Activated gamma-delta T cell treated with Interleukin-2 at 50 U/mL for 16 hours (primary cell): ENCODE measurements at regions not wholly inside any gene's neighbourhood (a gene's known extent, or its start where the extent isn't known, plus 50 kb on each side); places are given as distances from the start of the nearest gene placed in this dataset.
"Not testable (repeated sequence)": the region's sequence is repeated elsewhere in the genome, so short reads cannot be mapped to it uniquely, and the experiment has no call there.

Source experiments
- DNase-seq: peaks from one replicate; pipeline ENCODE4 v3.0.0-alpha.2; 2020

DNA sequence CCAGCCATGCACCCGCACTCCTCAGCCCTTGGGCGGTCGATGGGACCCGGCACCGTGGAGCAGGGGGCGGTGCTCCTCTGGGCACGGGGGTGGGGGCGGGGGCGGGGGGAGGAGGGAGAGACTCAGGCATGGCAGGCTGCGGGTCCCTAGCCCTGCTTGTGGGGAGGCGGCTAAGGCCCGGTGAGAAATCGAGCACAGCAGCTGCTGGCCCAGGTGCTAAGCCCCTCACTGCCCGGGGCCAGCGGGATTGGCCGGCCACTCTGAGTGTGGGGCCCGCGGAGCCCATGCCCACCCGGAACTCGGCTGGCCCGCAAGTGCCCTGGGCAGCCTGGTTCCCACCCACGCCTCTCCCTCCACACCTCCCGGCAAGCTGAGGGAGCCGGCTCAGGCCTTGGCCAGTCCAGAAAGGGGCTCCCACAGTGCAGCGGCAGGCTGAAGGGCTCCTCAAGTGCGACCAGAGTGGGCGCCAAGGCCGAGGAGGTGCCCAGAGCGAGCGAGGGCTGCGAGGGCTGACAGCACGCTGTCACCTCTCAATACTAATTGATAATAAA is 611.7 kb upstream of the TBL1XR1 start:
- DNase-seq, result not testable (repeated sequence)

DNA sequence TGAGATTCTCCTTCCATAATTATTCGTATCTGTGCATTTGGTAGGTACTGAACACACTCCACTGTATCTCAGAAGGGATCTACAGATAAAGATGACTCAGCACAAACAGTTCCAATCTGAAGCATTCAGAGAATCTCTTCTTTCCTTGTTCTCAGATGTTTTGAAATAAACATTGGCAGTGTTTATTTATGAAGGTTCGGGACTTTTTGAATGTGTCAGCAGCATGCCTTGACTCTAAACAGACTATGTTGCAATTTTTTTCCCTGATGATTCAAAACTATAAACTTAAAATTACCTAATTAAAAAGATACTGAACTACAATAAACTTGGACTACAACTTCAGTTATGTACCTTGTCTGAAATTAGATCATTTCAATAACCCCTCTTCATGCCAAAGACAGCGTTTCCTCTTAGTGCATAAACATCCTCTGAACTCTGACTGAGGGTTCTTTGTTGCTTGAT is 612.9 kb upstream of the TBL1XR1 start:
- DNase-seq, result no peak

DNA sequence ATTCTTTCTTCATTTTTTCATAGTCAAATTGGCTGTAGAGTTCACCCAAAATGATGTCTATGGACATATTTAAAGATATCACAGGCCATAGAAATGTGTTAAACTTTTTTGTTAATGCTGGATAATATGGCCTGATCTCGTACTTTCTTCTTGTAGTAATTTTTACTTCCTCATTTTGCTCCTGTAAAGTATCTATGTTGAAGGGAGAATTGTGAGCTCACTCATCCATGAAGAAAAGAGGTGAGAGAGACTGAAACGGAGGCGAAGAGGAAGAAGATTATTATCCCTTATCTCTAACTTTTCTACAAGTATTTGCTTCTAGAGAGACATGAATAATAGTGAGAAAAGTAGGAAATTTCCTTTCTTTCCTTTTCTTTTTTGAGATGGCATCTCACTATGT is 613.8 kb upstream of the TBL1XR1 start:
- no peak for DNase-seq

DNA sequence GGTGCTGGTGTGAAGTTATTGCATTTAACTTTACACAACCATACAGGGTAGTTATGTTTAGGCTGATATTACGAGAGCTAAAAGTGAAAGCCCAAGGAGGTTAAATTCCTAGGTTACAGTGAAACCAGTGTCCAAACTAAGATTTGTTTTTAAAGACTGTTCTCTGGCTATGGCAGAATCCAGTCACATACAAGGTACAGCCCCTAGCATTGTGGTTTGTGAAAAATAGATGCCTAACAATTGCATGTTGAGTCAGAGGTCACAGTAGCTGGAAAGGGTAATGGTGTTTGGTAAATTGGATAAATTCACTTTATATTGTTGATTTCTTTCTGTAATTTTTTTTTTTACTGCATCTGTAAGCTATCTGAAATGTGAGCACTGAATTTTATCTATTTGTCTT is 614.6 kb upstream of the TBL1XR1 start:
- no peak for DNase-seq

DNA sequence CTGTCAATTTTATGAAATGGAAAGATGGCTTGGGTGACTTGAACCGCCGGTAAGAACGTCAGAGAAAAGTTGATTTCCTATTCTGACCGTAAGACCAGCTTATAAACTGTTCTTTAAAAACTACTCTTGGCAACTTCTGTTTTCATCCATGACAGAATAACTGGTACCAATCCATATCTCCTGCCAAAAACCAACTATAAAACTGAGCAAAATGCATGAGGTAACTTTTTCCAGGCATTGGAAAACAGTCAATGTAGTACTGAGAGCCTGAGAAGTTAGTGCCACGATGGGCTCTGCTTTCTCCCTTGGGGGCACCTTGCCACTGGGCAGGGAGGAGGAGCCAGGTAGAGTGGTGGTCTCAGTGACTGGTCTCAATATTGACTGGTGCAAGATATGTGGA is 615.2 kb upstream of the TBL1XR1 start:
- no peak for DNase-seq

DNA sequence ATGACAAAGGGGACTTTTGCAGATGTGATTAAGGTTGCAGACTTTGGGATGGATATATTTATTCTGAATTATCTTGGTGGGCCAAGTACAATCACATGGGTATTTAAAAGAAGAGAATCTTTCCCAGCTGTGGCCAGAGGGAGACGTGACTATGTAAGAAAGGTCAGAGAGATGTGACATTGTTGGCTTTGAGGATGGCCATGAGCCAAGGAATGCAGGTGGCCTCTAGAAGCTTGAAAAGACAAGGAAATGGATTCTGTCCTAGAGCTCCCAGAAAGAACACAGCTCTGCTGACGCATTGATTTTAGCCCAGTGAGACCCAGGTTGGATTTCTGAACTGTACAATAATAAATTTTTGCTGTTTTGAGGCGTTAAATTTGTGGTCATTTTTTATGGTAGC is 616.0 kb upstream of the TBL1XR1 start:
- no peak for DNase-seq

DNA sequence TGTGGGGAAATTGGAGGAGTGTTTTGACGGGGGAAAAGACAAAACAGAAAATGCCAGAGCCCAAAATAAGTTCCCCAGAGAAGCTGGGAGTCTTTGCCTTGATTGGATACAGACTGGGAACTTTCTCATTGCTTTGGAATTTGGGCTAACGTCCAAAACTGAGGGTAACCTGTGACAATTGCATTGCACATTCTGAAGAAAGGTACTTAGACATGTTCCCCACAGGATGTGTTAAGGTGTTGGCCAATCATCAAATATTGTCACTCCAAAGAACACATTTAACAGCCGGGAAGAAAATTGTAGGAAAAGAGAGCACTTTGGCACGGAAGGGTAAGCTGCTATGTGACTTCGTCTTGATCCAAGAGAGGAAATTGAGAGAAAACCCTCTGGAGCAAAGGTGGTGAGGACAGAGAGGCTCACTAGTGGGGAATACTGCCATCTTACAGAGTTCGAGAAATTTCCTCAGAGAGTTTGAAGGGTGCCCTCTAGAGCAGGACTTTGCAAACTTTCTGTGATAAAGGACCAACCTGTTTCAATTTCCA is 619.5 kb upstream of the TBL1XR1 start:
- no peak for DNase-seq

DNA sequence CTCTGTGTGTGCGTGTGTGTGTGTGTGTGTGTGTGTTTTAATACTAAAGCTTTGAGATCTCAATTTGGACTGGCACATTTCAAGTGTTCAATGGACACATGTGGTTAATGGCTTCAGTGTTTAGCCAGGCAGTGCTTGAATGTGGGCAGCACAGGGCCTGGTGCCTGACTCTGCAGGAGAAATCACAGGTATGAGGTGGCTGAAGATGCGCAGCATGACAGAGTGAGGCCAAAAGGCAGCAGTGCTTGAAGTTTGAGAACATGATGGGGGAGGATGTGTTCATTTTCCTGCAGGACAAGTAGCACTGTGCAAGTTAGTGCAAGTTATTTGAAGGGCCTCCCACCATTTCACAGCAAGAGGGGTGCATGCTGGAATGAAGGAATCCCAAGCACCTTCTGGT is 620.5 kb upstream of the TBL1XR1 start:
- DNase-seq, result no peak

DNA sequence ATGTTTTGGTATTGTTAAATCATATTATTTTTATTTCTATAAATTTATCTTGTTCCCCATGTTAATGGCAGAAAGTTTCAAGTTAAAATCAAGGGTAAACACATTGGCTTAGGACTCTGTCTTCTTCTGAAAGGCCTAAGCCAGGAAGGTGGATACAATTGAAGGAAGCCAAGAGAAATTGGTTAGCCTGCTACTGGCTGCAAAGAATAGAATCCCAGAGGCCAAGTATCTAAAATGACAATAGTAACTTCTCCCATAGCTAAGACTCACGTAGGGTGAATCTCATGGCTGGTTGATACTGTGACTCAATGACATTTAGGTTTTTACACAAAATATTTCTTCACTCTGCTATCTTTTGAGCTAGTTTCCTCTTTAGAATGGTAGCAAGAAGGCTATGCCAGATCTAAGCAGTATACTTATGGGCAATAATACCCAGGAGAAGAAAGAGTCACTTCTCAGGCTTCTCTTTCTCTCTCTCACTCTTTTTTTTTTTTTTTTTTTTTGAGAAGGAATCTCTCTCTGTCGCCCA is 621.5 kb upstream of the TBL1XR1 start:
- no peak for DNase-seq

DNA sequence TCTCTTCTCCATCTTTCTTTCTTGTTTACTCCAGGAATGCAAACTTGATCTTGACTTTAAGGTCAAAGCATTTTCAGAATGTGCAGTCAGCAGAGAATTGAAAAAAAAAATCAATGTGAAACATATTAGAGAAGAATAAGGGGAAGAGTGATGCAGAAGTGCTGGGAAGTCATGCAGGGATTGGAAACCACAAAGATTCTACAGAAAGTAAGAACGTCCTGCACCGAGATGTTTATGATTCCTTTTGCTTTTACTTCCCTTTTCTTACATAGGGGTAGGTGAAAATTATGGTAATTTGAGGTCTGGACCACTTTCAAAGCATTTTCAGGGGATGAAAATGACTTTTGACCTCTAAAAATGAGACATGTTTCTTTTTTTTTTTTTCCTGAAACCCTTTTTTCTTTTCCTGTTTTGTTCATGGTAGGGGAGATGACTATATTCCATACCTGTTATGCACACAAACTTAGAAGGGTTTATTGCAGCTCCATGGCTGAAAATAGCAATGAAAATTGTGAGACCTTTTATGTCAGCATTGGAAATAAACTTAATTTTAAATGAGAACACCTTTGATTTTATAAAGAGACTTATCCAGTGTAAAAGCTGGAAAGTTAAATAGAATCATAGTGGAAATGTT is 623.5 kb upstream of the TBL1XR1 start:
- no peak for DNase-seq

DNA sequence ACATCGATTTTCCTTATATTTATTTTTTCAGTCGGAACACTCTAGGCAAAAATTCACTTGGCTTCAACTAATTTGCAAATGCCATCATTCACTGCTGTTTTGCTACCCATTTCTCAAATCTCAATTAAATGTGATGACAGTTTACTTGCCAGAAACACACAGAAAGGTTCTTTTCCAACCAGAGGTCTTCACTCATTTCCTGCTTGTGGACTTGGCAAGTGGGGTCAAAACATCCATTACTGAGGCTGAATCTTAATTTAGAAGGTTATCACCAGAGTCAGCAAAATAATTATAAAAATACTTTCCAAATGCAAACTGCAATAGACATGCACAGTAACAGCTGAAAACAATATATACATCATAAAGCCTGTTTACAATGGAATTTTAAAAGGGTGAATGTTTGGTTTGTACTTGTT is 625.4 kb upstream of the TBL1XR1 start:
- no peak for DNase-seq

DNA sequence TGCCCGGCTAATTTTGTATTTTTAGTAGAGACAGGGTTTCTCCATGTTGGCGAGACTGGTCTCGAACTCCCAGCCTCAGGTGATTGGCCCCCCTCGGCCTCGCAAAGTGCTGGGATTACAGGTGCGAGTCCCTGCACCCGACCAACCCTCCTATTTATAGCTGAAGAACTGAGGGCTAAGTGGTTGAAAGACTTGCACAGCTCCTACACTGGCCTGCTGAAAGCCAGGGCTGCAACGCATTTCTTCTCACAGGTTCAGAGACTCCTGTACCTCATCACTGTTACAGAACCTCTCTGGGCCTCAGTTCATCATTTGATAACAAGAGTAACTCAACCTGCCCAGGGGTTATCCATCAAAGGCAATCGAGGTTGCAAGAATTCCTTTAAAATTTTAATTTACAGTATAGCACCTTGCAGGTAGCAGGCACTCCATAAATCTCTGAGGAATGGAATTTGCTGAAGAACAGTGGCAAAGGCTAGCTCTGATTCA is 626.5 kb upstream of the TBL1XR1 start:
- no peak for DNase-seq

DNA sequence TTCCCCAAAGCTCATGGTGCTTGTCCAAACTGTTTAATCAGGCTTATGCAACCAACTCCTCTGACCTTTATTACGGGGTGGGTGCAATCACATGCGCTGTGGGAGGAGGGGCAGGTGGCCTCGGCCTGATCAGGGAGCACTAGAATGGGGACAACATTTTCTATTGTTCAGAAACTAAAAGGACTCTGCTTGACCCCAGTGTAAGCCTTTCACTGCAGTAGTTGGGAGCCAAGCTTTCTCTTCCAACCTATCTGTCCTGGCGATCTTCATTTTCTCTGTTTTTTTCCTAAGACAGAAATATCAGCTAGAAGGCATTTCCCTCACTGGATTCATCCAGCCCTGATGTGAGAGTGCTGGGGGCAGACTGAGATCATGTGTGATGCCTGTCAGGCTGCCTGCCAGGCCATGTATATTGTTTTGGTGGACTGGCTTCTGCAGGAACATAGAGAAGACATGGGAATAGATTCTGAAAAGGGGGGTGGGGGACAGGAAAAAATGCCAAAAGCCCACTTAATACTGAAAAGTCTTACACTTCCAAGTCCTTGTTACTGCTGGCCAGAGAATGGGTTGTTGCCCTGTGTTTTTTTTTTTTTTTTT is 627.0 kb upstream of the TBL1XR1 start:
- DNase-seq, result no peak

DNA sequence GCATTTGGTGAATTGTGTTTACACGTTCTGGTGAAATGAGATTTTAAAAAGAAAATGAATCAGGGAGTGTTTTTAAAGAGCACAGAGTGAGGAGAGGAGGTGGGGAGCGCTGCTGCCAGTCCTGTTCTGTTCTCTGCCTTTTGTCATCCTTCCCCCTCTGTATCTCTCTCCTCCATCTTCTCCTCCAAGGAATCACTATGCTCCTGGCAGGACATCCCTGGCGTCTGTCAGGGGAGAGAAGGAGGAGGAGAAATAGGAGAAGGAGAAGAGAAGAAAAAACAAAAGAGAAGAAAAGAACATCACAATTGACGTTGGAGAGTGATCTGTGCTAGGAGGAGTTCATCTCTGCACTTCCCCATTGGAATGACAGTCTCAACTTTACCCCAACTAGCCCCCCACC is 627.6 kb upstream of the TBL1XR1 start:
- DNase-seq, result no peak

DNA sequence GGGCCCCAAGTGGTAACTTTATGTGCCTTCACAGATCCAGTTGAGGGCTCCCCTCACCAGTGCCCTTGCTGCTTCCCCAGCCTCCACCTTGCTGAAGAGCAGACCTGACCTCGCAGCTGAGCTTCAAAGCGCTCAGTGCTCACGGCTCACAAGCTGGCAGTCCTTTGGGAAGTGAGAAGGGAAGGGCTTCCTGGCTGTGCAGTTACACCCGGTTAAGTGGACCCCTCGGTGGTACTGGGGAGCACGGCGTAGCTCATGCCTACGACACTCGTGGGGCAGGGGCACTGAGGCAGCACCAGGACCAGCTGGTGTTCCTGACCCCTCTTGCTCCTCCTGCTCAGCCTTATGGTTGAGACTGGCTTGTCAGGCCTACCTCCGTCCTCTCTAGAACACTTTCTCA is 629.0 kb upstream of the TBL1XR1 start:
- DNase-seq, result no peak

DNA sequence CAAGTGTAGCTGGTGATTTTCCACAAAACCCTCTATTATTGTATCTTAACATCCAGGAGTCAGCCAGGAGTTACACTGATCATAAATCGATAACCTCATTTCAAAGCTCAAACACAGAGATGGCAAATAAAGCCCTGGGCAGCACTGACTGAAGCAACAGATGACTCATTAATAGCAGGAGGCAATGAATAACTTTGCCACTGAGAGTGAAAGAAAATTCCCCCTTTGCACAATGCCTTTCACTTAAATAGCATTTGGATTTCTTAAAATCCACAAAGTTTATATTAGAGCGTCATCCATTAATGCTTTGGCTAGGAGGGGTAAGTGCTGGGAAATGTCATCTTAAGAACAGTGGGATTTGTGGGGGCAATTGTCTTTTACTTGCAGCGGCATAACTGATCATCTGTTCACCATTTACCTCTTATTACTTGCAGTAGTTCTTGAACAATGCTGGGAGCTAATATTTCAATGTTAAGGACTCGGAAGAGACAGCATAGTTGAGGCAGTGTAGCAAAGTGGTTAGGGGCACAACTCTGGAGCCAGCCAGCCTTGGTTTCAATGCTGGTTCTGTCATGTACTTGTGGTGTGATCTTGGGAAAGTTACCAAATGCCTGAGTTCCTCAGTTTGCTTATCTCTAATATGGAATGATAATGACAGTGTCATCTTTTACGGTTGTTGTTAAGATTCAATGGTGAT is 630.4 kb upstream of the TBL1XR1 start:
- no peak for DNase-seq

DNA sequence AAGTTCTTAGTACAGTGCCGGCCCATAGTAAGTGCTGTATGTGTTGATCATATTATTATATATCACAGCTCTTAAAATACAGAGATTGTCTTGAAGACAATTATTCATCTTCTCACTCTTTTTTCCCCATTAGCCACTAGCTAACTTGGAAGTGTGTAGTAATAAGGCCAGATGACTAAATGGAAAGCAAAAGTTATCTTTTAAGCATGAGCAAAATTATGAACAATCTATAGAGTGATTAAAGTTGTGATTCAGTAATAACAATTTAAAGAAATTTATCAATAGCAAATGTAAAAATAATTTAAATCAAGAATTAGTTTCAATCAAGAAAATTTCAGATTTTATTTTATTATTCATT is 630.9 kb upstream of the TBL1XR1 start:
- no peak for DNase-seq

DNA sequence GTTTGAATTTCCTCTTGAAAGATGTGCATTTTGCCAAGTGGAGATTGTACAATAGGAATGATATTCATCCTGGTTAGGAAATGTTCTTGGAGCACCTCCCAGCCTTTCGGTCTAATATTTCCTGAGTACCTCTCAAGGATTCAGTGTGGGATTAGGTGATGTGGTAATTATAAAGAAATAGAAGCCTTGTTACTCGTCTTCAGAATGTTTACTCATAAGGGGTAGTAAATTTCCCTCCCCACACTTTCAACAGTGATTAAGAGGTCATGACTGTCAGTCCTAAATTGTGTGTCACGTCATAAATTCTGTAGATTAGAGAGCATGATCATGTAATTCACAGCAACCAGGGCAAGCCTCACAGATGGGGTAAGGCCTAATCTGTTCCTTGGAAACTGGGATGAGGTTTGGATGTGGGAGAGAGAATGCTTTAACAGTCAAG is 633.1 kb upstream of the TBL1XR1 start:
- no peak for DNase-seq

DNA sequence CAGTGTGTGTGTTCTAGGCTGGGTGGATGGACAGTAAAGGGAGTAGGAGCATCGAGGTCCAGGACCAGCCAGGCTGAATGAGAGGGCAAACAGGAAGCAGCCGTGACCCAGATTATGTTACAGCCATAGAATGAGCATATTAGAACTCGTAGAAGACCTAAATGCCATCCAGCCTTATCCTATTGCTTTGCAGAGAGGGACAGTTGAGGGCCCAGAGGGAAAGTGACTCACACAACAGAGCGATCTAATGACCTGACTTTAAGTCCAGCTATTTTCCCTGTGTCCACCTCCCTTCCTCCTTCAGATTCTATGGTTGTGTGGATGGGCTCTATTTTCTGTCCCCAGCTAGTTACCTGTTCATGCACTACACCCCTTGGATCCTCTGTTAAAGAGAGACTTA is 634.1 kb upstream of the TBL1XR1 start:
- no peak for DNase-seq

DNA sequence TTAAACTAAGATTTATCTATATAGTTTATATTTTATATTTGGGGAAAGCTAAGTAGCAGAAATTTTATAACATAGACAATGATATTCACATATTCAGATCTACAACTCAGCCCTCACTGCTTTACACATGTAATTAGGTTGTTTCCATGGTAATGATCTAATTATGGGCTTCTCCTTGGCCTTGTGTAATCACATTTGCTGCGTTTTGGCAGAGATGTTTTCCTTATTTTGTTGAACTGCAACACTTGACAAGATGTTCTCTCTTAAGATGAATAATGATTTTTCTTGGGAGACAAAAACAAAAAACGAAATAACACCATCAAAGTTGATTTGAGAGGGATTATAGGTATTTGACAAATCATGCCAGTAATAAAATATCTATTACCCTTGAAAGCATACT is 635.6 kb upstream of the TBL1XR1 start:
- DNase-seq, result no peak

DNA sequence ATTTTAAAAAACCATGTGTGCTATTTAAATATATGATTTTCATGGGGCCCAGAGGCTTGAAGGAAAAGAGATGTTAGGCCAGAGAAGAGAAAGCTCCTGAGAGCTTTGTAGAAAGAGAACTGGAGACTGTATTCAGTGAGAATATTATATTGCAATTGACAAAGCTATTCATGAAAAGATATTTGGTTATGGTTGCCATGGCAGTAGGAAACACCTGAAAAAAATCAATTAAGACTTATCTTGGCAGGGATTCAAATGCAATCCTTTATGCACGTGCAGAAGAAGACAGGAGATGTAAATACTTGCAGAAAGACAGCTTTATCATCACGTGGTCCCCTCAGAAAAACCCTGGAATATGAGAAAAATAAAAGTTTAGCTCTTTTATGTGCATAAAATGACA is 636.0 kb upstream of the TBL1XR1 start:
- DNase-seq, result no peak

DNA sequence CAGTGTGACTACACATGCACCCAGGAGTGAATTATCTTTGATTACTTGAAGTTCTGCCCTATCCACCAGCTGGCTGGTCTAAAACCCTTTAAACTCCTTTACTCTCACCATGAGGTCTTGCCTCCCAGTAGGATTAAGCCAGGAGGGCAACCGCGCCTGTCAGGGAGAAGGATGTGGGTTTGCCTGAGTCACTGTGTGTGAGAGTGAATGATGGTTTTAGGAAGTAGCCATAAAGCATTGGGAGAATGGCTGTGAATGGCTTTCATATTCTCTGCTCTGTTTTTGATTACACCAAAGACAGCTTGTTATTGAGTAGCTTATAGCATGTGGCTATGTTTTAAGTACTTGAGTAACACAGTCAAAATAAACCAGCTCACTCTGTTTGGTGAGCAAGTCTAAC is 637.7 kb upstream of the TBL1XR1 start:
- DNase-seq, result no peak

DNA sequence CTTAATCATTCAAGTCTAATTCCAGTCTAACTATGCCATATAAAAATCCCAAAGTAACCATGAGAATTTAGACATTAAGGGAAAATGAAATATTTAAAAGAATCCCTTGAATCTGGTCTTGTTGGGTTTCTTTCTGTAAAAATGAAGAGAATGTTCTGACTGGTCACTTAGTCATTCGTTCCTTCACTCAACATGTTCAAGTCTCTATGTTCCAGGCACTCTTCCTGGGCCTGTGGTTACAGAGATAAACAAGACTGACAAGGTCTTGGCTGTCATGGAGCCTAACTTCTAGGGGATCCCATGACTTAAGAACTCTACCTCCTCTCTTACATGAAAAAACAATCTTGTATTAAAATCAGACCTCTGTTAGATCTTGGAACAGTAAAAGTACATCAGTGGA is 638.6 kb upstream of the TBL1XR1 start:
- no peak for DNase-seq

DNA sequence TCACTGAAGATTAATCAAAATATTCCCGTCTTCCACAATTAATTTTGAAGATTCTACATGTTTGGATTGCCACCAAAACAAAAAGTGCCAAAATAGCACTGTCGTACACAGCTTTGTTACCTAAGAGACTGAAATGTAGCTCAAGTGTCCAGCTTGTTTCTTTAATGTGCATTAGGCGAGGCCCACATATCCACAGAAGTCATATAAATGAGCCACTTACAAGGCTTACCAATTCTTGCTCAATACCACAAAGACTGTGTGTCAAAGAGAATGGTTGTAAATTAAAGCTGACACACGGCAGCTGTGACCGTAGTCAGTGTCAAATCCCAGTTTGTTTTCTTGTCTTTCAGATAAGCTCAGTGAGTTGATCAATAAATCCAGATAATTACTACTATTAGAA is 639.4 kb upstream of the TBL1XR1 start:
- no peak for DNase-seq
